ENCODE measurements at regions not wholly inside any gene's neighbourhood (a gene's known extent, or its start where the extent isn't known, plus 50 kb on each side); places are given as distances from the start of the nearest gene placed in this dataset.
"Not testable (repeated sequence)": the region's sequence is repeated elsewhere in the genome, so short reads cannot be mapped to it uniquely, and the experiment has no call there.

- DNase-seq = no peak
- ChIA-PET POLR2A (ENCODE audit: unreplicated experiment) (no interaction called here), CTCF (no interaction called here)
- Histone ChIP-seq H3K4me2 (ENCODE audit: low read length) (no peak overlapping the region), H3K4me3 (ENCODE audit: low read length) (no peak overlapping the region), H3K9ac (ENCODE audit: low read length) (no peak overlapping the region), H3F3A (ENCODE audit: low read length, unreplicated experiment) (no peaks in the 10 kb centered on the region), H3K79me2 (ENCODE audit: low read length) (no peaks in the 10 kb centered on the region), H3K27me3 (ENCODE audit: low read length) (no peaks in the 10 kb centered on the region), H3K9me3 (ENCODE audit: low read length) (no peaks in the 10 kb centered on the region), H3K4me1 (ENCODE audit: insufficient read depth, low read length) (no peaks in the 10 kb centered on the region), H3K27ac (ENCODE audit: low read length) (no peak overlapping the region), H3K36me3 (ENCODE audit: low read depth, low read length) (no peaks in the 10 kb centered on the region), H3K9me2 (replicated peaks; ENCODE audit: low read length) (no peaks in the 10 kb centered on the region), H4K20me1 (ENCODE audit: low read length) (no peaks in the 10 kb centered on the region), H2AFZ (ENCODE audit: low read length) (no peak overlapping the region)
- intact Hi-C loops (cut with micrococcal nuclease) = no loop called here
- ATAC-seq = no peak
- TF ChIP-seq EZH2 (IDR thresholded peaks at IDR 0.05; ENCODE audit: low read length, unreplicated experiment) (no peak), EZH2phosphoT487 (IDR thresholded peaks at IDR 0.05; ENCODE audit: borderline replicate concordance, low read length) (no peak)
- TF ChIP-seq, protein P1, sequence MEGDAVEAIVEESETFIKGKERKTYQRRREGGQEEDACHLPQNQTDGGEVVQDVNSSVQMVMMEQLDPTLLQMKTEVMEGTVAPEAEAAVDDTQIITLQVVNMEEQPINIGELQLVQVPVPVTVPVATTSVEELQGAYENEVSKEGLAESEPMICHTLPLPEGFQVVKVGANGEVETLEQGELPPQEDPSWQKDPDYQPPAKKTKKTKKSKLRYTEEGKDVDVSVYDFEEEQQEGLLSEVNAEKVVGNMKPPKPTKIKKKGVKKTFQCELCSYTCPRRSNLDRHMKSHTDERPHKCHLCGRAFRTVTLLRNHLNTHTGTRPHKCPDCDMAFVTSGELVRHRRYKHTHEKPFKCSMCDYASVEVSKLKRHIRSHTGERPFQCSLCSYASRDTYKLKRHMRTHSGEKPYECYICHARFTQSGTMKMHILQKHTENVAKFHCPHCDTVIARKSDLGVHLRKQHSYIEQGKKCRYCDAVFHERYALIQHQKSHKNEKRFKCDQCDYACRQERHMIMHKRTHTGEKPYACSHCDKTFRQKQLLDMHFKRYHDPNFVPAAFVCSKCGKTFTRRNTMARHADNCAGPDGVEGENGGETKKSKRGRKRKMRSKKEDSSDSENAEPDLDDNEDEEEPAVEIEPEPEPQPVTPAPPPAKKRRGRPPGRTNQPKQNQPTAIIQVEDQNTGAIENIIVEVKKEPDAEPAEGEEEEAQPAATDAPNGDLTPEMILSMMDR (conservative IDR thresholded peaks at IDR 0.05; ENCODE audit: low read depth, low read length) = no peak
- BruUV-seq (replicated peaks) = no TSS peak
These were observed 160.4 kb downstream of the KCNJ2 start for GRCh38 chr17:70329721-70330120.

- not testable (repeated sequence) for H3K36me3 ChIP-seq (ENCODE audit: low read depth, low read length)
These were observed 161.7 kb downstream of the KCNJ2 start for GRCh38 chr17:70331066-70331465.

GRCh38 chr17:70332356-70333210, 163.3 kb downstream of the KCNJ2 start:
- H4K20me1 ChIP-seq (ENCODE audit: low read length) = no peaks in the 10 kb centered on the region
- no TSS peak for BruUV-seq (replicated peaks)
- H3F3A ChIP-seq (ENCODE audit: low read length, unreplicated experiment) = no peaks in the 10 kb centered on the region
- H3K4me2 ChIP-seq (ENCODE audit: low read length) = no peak overlapping the region
- H3K4me1 ChIP-seq (ENCODE audit: insufficient read depth, low read length) = no peaks in the 10 kb centered on the region
- no peak overlapping the region for H2AFZ ChIP-seq (ENCODE audit: low read length)
- H3K9me2 ChIP-seq (replicated peaks; ENCODE audit: low read length) = no peaks in the 10 kb centered on the region
- no peaks in the 10 kb centered on the region for H3K9me3 ChIP-seq (ENCODE audit: low read length)
- no peak overlapping the region for H3K9ac ChIP-seq (ENCODE audit: low read length)
- H3K27me3 ChIP-seq (ENCODE audit: low read length) = peaks cover 17% of the 10 kb centered on the region
- ChIA-PET POLR2A (ENCODE audit: unreplicated experiment) (no interaction called here), CTCF (no interaction called here)
- ATAC-seq = no peak
- H3K27ac ChIP-seq (ENCODE audit: low read length) = no peak overlapping the region
- no peak for DNase-seq
- H3K79me2 ChIP-seq (ENCODE audit: low read length) = no peaks in the 10 kb centered on the region
- no peak overlapping the region for H3K4me3 ChIP-seq (ENCODE audit: low read length)
- intact Hi-C loops (cut with micrococcal nuclease) = no loop called here
- no peaks in the 10 kb centered on the region for H3K36me3 ChIP-seq (ENCODE audit: low read depth, low read length)
- TF ChIP-seq, protein P1 (conservative IDR thresholded peaks at IDR 0.05; ENCODE audit: low read depth, low read length) = no peak
- no peak for TF ChIP-seq EZH2 (IDR thresholded peaks at IDR 0.05; ENCODE audit: low read length, unreplicated experiment)
- TF ChIP-seq EZH2phosphoT487 (IDR thresholded peaks at IDR 0.05; ENCODE audit: borderline replicate concordance, low read length) = no peak

More at GRCh38 chr17:70331066-70331465, 161.7 kb downstream of the KCNJ2 start:
- POLR2A ChIA-PET (ENCODE audit: unreplicated experiment); H3K79me2 ChIP-seq (ENCODE audit: low read length); H2AFZ ChIP-seq (ENCODE audit: low read length); H3K4me3 ChIP-seq (ENCODE audit: low read length); H3K9me3 ChIP-seq (ENCODE audit: low read length); ATAC-seq; H3F3A ChIP-seq (ENCODE audit: low read length, unreplicated experiment); DNase-seq; H3K9me2 ChIP-seq (replicated peaks; ENCODE audit: low read length); H3K27me3 ChIP-seq (ENCODE audit: low read length); H4K20me1 ChIP-seq (ENCODE audit: low read length); H3K4me1 ChIP-seq (ENCODE audit: insufficient read depth, low read length); BruUV-seq (replicated peaks); CTCF ChIA-PET; H3K4me2 ChIP-seq (ENCODE audit: low read length); H3K9ac ChIP-seq (ENCODE audit: low read length); H3K27ac ChIP-seq (ENCODE audit: low read length); intact Hi-C loops (cut with micrococcal nuclease): not testable (repeated sequence)
